Body of pancreas (tissue), 4 donors: ENCODE measurements at regions not wholly inside any gene's neighbourhood (a gene's known extent, or its start where the extent isn't known, plus 50 kb on each side); places are given as distances from the start of the nearest gene placed in this dataset.

Experiments
- ATAC-seq: fragments of 150-250 bp; one replicate; pipeline ENCODE4 v1.9.1; 2016
- DNase-seq, 4 donors: peaks; one replicate each; pipeline ENCODE4 v3.0.0-alpha.2; 2019
- H3K27ac ChIP-seq, 4 donors: fragments of 200-600 bp; sonication (generic); 1 replicate in 3 of 4; 2 replicates in 1 of 4; pipeline versions ENCODE4 v1.5.1 to v1.6.1; 2016 to 2019; ENCODE audit warnings: mild to moderate bottlenecking in 1 of 4, mixed read lengths in 1 of 4, moderate library complexity in 1 of 4
- H3K27me3 ChIP-seq, 2 donors: fragments of 200-600 bp; sonication (generic); one replicate each; pipeline ENCODE4 v1.6.0; 2016; ENCODE audit warnings: mild to moderate bottlenecking in 1 of 2
- H3K36me3 ChIP-seq, 2 donors: fragments of 200-600 bp; sonication (generic); replicated peaks in 1 of 2; 2 replicates each; pipeline ENCODE4 v1.5.1; 2016; ENCODE audit warnings: low read depth in 2 of 2; ENCODE audit not compliant: insufficient read depth in 1 of 2
- H3K4me1 ChIP-seq: fragments of 200-600 bp; sonication (generic); one replicate; pipeline ENCODE4 v1.6.0; 2016
- H3K4me3 ChIP-seq, 2 donors: fragments of 200-600 bp; sonication (generic); 1 replicate in 1 of 2; 2 replicates in 1 of 2; pipeline ENCODE4 v1.5.1; 2016 to 2019
- H3K9me3 ChIP-seq, 3 donors: fragments of 200-600 bp; sonication (generic); 1 replicate in 2 of 3; 2 replicates in 1 of 3; pipeline ENCODE4 v1.5.1; 2016
- POLR2A ChIP-seq, 3 donors: fragments of 450-650 bp; IDR thresholded peaks; one replicate each; pipeline ENCODE4 v1.6.1; 2016; ENCODE audit warnings: antibody characterized with exemption in 3 of 3, mild to moderate bottlenecking in 2 of 3
- WGBS, 2 donors: methylation state at CpG; one replicate each; pipeline ENCODE4 v1.1.5; 2017; 5-methylcytosine and 5-hydroxymethylcytosine counted together
- intact Hi-C: fragments of 100-400 bp; cut with DNase I; formaldehyde crosslinking; loops from one replicate; pipeline ENCODE4 v1.15.1; 2023
- TF ChIP-seq, protein P1 (sequence below), 7 experiments: fragments of 450-650 bp in 4 of 7; fragments of 200-600 bp in 3 of 7; sonication (generic) in 3 of 7; IDR thresholded peaks; one replicate each; pipeline ENCODE4 v1.5.1; 2016 to 2019; ENCODE audit warnings: antibody characterized with exemption in 7 of 7

DNA sequence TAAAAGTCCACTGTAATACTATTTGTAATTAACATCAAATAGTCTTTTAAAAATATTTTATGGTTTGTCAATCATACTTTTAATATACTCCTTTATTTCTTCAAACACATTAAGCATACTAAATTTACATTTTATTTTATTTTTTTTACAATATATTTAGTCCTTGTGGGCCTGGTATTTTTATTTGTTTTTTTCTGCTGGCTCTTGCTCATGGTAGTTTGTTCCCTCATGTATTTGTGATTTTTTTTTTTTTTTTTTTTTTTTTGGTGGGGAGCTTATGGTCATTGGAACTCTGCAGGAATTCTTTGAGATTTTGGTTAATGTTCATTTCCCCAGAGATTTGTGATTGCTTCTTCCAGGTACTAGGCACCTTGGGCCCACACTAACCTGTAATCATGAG lies 185.5 kb downstream of the PDGFRA start:
- H3K4me1 ChIP-seq, result no peaks in the 10 kb centered on the region
- no peak overlapping the region for H3K27ac ChIP-seq
- no peaks in the 10 kb centered on the region for H3K27me3 ChIP-seq
- H3K9me3 ChIP-seq, result no peaks in the 10 kb centered on the region
- intact Hi-C loops, result no loop called here
- DNase-seq (no peak), ATAC-seq (no peak)
- TF ChIP-seq, protein P1, sequence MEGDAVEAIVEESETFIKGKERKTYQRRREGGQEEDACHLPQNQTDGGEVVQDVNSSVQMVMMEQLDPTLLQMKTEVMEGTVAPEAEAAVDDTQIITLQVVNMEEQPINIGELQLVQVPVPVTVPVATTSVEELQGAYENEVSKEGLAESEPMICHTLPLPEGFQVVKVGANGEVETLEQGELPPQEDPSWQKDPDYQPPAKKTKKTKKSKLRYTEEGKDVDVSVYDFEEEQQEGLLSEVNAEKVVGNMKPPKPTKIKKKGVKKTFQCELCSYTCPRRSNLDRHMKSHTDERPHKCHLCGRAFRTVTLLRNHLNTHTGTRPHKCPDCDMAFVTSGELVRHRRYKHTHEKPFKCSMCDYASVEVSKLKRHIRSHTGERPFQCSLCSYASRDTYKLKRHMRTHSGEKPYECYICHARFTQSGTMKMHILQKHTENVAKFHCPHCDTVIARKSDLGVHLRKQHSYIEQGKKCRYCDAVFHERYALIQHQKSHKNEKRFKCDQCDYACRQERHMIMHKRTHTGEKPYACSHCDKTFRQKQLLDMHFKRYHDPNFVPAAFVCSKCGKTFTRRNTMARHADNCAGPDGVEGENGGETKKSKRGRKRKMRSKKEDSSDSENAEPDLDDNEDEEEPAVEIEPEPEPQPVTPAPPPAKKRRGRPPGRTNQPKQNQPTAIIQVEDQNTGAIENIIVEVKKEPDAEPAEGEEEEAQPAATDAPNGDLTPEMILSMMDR (IDR thresholded peaks at IDR 0.05), result no peak
- TF ChIP-seq POLR2A (IDR thresholded peaks at IDR 0.05), result no peak
- no peaks in the 10 kb centered on the region for H3K36me3 ChIP-seq
- H3K4me3 ChIP-seq, result no peak overlapping the region

DNA sequence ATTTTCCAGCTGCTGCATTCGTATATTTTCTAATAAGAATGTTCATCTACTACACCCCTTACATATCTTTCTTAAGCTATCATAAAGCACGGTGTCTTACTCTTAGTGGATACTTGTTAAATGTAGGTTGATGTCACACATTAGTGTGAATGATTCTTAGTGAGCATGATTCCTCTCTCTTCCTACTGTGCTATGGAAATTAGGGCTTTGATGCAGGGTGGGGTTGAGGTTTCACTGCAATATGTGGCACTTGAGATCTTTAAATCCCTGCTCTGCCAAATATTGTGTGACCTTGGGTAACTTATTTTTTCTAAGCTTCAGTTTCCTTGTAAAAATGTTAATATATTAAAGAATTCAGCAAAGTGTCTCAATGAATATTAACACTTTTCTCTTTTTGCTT lies 188.4 kb downstream of the PDGFRA start:
- H3K4me1 ChIP-seq, result no peaks in the 10 kb centered on the region
- intact Hi-C loops, result no loop called here
- ATAC-seq, result no peak
- no peaks in the 10 kb centered on the region for H3K27me3 ChIP-seq
- no peak overlapping the region for H3K4me3 ChIP-seq
- H3K27ac ChIP-seq, result no peak overlapping the region
- H3K36me3 ChIP-seq, result no peaks in the 10 kb centered on the region
- no peaks in the 10 kb centered on the region for H3K9me3 ChIP-seq
- no peak for DNase-seq
- no peak for TF ChIP-seq POLR2A (IDR thresholded peaks at IDR 0.05)
- TF ChIP-seq, protein P1 (IDR thresholded peaks at IDR 0.05), result no peak
- WGBS, 2 donors, result 45 to 61% methylated on average over 2 of the region's 2 CpGs

DNA sequence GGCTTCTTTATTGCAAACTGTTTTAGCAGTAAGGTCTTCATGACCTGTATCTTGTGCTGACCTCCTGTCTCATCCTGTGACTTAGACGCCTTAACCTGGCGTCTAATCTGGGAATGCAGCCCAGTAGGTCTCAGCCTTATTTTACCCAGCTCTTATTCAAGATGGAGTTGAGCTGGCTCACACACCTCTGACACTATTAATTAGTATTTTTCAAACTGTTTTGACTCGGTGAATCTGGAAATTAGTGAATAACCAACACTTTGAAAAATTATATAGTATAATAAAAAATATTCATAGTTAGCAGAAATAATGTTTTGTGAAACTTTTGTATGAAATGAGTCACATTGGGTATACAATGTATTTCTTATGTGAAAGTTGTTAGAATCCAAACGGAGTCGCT lies 189.4 kb downstream of the PDGFRA start:
- Histone ChIP-seq H3K27me3 (no peaks in the 10 kb centered on the region), H3K9me3 (no peaks in the 10 kb centered on the region), H3K4me1 (no peaks in the 10 kb centered on the region), H3K36me3 (no peaks in the 10 kb centered on the region), H3K4me3 (no peak overlapping the region), H3K27ac (no peak overlapping the region)
- DNase-seq (no peak), ATAC-seq (no peak)
- intact Hi-C loops, result no loop called here
- no peak for TF ChIP-seq POLR2A (IDR thresholded peaks at IDR 0.05)
- TF ChIP-seq, protein P1 (IDR thresholded peaks at IDR 0.05), result no peak
- WGBS, 2 donors, result 63 to 77% methylated on average over 5 of the region's 5 CpGs

DNA sequence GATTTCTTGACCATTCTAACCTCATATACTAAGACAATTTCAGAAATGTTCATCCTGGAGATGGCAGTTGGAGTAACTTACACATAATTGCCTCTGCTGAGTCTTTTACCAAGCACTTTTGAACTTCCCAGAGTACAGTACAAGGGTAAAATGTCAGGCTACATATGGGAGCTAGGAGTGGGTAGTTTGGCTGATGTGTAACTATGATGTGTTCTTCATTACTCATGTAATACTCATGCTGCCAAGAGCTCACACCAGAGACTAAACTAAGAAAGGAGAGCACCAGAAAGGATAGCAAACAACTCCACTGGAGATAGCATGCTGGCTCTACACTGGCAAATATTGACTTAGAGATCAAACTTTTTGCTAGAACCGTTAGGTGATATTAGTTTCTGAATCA lies 194.0 kb downstream of the PDGFRA start:
- intact Hi-C loops, result no loop called here
- no peak for DNase-seq
- no peak overlapping the region for H3K27ac ChIP-seq
- no peak for ATAC-seq
- H3K4me1 ChIP-seq, result no peaks in the 10 kb centered on the region
- no peaks in the 10 kb centered on the region for H3K27me3 ChIP-seq
- no peak for TF ChIP-seq POLR2A (IDR thresholded peaks at IDR 0.05)
- TF ChIP-seq, protein P1 (IDR thresholded peaks at IDR 0.05), result no peak
- H3K9me3 ChIP-seq, result no peaks in the 10 kb centered on the region
- no peaks in the 10 kb centered on the region for H3K36me3 ChIP-seq
- WGBS, 2 donors, result 0 to 27% methylated on average over 1 of the region's 1 CpG
- H3K4me3 ChIP-seq, result no peak overlapping the region

DNA sequence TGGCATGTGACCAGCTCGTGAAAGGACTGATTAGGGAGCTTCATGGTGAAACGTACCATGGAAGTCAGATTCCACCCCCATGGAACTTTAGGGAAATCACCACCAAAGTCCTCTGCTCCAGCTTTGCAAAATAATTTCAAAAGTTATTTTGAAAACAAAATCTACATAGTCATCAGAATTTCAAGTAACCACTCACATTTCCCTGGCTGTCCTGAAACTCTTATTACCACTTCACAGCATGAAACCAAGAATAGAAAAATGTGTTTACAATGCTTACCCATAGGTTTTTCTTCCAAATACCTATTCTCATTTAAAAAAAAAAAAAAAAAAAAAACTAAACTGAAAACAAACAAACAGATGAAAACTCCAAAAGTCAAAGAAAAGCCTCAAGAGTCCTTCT lies 198.7 kb downstream of the PDGFRA start:
- no peaks in the 10 kb centered on the region for H3K27me3 ChIP-seq
- ATAC-seq, result no peak

More for the DNA sequence above, 198.7 kb downstream of the PDGFRA start:
- intact Hi-C loops, result no loop called here
- no peak for DNase-seq
- Histone ChIP-seq H3K9me3 (no peaks in the 10 kb centered on the region), H3K27ac (no peak overlapping the region), H3K4me3 (no peak overlapping the region), H3K4me1 (no peaks in the 10 kb centered on the region), H3K36me3 (no peaks in the 10 kb centered on the region)
- 52 to 59% methylated on average over 2 of the region's 2 CpGs for WGBS, 2 donors
- TF ChIP-seq, protein P1 (IDR thresholded peaks at IDR 0.05), result no peak
- no peak for TF ChIP-seq POLR2A (IDR thresholded peaks at IDR 0.05)
